Panc1 (cell line): ENCODE measurements at regions not wholly inside any gene's neighbourhood (a gene's known extent, or its start where the extent isn't known, plus 50 kb on each side); places are given as distances from the start of the nearest gene placed in this dataset.
A peak's percentile ranks its signal among the peaks of the same experiment; 100 is the strongest.

ENCODE experiments used
- CTCF ChIP-seq: fragments of 450-650 bp; IDR thresholded peaks from 2 replicates; pipeline ENCODE4 v1.5.1; 2017; ENCODE audit warnings: mild to moderate bottlenecking
- POLR2AphosphoS5 ChIP-seq: IDR thresholded peaks from 2 replicates; pipeline ENCODE4 v1.6.1; 2012; ENCODE audit warnings: mild to moderate bottlenecking, low read depth, low read length, moderate library complexity
- REST ChIP-seq, 2 experiments: IDR thresholded peaks; 2 replicates each; pipeline ENCODE4 v1.6.1; 2011 to 2012; ENCODE audit warnings: low read depth in 2 of 2, control low read depth in 1 of 2, low read length in 1 of 2, mild to moderate bottlenecking in 1 of 2, moderate library complexity in 1 of 2; ENCODE audit not compliant: insufficient read depth in 1 of 2

DNA sequence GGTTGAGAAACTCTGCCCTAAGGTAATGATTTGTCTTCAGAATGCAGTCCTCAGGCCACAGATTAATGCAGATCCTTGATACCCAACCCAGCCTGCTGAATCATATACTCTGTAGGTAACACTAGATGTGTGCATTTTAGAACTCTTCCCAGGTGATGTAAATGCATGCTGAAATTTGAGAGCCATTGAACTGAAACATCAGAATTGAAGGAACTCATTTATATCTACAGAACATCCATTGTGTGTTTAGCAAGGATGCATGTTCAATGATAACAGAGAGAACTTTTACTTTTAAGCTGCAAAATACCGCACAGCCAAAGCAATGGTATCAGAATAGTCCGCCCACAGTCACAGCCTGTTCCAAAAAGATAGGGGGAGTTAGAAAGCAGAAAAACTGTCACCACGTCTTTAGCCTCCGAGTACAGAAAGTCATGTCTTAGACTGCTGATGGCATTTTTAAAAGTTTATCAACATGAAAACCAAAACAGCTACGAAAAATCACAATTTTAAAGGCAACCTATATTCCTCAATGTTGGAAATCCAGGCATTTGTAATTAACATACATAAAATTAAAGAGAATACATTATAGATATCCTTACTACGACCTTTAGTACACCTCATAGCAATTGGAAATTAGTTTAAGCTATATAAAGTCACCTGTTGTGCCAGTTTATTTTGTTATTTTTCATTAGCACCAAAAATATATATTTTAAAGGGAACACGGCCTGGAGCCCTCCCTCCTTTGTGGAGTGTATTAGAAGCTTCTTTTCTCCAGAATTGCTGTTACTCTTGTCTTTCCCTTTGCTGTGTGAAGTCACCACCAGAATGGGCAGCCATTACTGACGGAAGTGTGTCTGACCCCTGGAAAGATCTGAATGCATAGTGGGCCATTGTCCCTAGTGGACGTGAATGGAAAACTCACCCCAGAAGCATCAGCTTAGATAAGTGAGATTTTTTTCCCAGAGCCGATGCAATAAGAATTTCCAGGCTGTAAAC lies 65.8 kb upstream of the PRKAR2B start:
- TF ChIP-seq CTCF, result peak; percentile 20
- TF ChIP-seq POLR2AphosphoS5, result no peak
- no peak for TF ChIP-seq REST (IDR thresholded peaks at IDR 0.05; ENCODE audit: insufficient read depth in 1 of 2, low read depth in 2 of 2, low read length in 1 of 2)
